Uterus (tissue), 3 donors: ENCODE measurements at regions not wholly inside any gene's neighbourhood (a gene's known extent, or its start where the extent isn't known, plus 50 kb on each side); places are given as distances from the start of the nearest gene placed in this dataset.

Experiments used
- DNase-seq, 2 donors: peaks; one replicate each; pipeline ENCODE4 v3.0.0-alpha.2; 2019 to 2020
- H3K27ac ChIP-seq, 2 donors: fragments of 200-600 bp; sonication (generic); 1 replicate in 1 of 2; 2 replicates in 1 of 2; pipeline ENCODE4 v1.5.1; 2016 to 2018
- H3K27me3 ChIP-seq, 2 donors: fragments of 200-600 bp; sonication (generic); one replicate each; pipeline ENCODE4 v1.5.1; 2018 to 2019; ENCODE audit warnings: control low read depth in 1 of 2
- H3K36me3 ChIP-seq, 2 donors: fragments of 200-600 bp; sonication (generic); one replicate each; pipeline ENCODE4 v1.5.1; 2019; ENCODE audit warnings: control low read depth in 1 of 2
- H3K4me1 ChIP-seq, 2 donors: fragments of 200-600 bp; sonication (generic); one replicate each; pipeline ENCODE4 v1.5.1; 2018 to 2019; ENCODE audit warnings: control low read depth in 1 of 2
- H3K4me3 ChIP-seq, 2 donors: fragments of 200-600 bp; sonication (generic); 1 replicate in 1 of 2; 2 replicates in 1 of 2; pipeline ENCODE4 v1.5.1; 2018 to 2019; ENCODE audit warnings: mild to moderate bottlenecking in 1 of 2
- H3K9me3 ChIP-seq, 2 donors: fragments of 200-600 bp; sonication (generic); one replicate each; pipeline ENCODE4 v1.5.1; 2019; ENCODE audit warnings: control low read depth in 1 of 2
- CTCF ChIP-seq, 4 experiments: fragments of 200-600 bp in 2 of 4; fragments of 450-650 bp in 2 of 4; sonication (generic) in 2 of 4; IDR thresholded peaks; one replicate each; pipeline ENCODE4 v1.5.1; 2016 to 2019; ENCODE audit warnings: antibody characterized with exemption in 4 of 4, mild to moderate bottlenecking in 2 of 4, moderate library complexity in 1 of 4
- POLR2A ChIP-seq, 2 donors: fragments of 450-650 bp; IDR thresholded peaks; one replicate each; pipeline ENCODE4 v1.6.1; 2016; ENCODE audit warnings: antibody characterized with exemption in 2 of 2, mild to moderate bottlenecking in 1 of 2, moderate library complexity in 1 of 2
- intact Hi-C: fragments of 100-400 bp; cut with DNase I; formaldehyde crosslinking; loops from one replicate; pipeline ENCODE4 v1.15.1; 2023; ENCODE audit warnings: low total_unique reads
- donor health status: DM: yes; HTN: yes; CAD: no.

- intact Hi-C loops = no loop called here
- Histone ChIP-seq H3K27me3 (no peaks in the 10 kb centered on the region), H3K27ac (no peak overlapping the region), H3K4me3 (no peak overlapping the region), H3K4me1 (no peaks in the 10 kb centered on the region), H3K9me3 (no peaks in the 10 kb centered on the region), H3K36me3 (no peaks in the 10 kb centered on the region)
- TF ChIP-seq CTCF (IDR thresholded peaks at IDR 0.05) (no peak), POLR2A (IDR thresholded peaks at IDR 0.05) (no peak)
- no peak for DNase-seq
Observed at GRCh38 chr14:101147848-101148247, 244.3 kb upstream of the RTL1 start.

GRCh38 chr14:101150039-101150610, 246.6 kb upstream of the RTL1 start:
- no peaks in the 10 kb centered on the region for H3K27me3 ChIP-seq
- H3K27ac ChIP-seq = no peak overlapping the region
- H3K4me1 ChIP-seq = no peaks in the 10 kb centered on the region
- H3K9me3 ChIP-seq = no peaks in the 10 kb centered on the region
- no peak for DNase-seq
- no peaks in the 10 kb centered on the region for H3K36me3 ChIP-seq
- TF ChIP-seq POLR2A (IDR thresholded peaks at IDR 0.05) (no peak), CTCF (IDR thresholded peaks at IDR 0.05) (no peak)
- intact Hi-C loops = no loop called here
- no peak overlapping the region for H3K4me3 ChIP-seq

GRCh38 chr14:101151226-101151926, 247.9 kb upstream of the RTL1 start:
- TF ChIP-seq POLR2A (IDR thresholded peaks at IDR 0.05) (no peak), CTCF (IDR thresholded peaks at IDR 0.05) (no peak)
- DNase-seq = no peak
- Histone ChIP-seq H3K4me1 (no peaks in the 10 kb centered on the region), H3K27me3 (no peaks in the 10 kb centered on the region), H3K36me3 (no peaks in the 10 kb centered on the region), H3K27ac (no peak overlapping the region), H3K4me3 (no peak overlapping the region), H3K9me3 (no peaks in the 10 kb centered on the region)
- intact Hi-C loops = no loop called here

GRCh38 chr14:101151927-101152305, 248.4 kb upstream of the RTL1 start:
- Histone ChIP-seq H3K27me3 (no peaks in the 10 kb centered on the region), H3K4me3 (no peak overlapping the region), H3K27ac (no peak overlapping the region)

More at GRCh38 chr14:101151927-101152305, 248.4 kb upstream of the RTL1 start:
- H3K36me3 ChIP-seq = no peaks in the 10 kb centered on the region
- no peak for DNase-seq
- intact Hi-C loops = no loop called here
- no peak for TF ChIP-seq CTCF (IDR thresholded peaks at IDR 0.05)
- TF ChIP-seq POLR2A (IDR thresholded peaks at IDR 0.05) = no peak
- no peaks in the 10 kb centered on the region for H3K4me1 ChIP-seq
- no peaks in the 10 kb centered on the region for H3K9me3 ChIP-seq
